Activated naive CD8-positive, alpha-beta T cell treated with anti-CD3 and anti-CD28 coated beads, Interleukin-2, amount 10 ng/mL, durations not matched to agents 7 days and 5 days (primary cell): ENCODE measurements at regions not wholly inside any gene's neighbourhood (a gene's known extent, or its start where the extent isn't known, plus 50 kb on each side); places are given as distances from the start of the nearest gene placed in this dataset.
"Not testable (repeated sequence)": the region's sequence is repeated elsewhere in the genome, so short reads cannot be mapped to it uniquely, and the experiment has no call there.

Experiments
- ATAC-seq: fragments of 150-1000 bp; cut with Tn5 transposase; one replicate; pipeline ENCODE4 v1.10.0; 2021; ENCODE audit warnings: low read depth, moderate library complexity
- POLR2A ChIA-PET: fragments of 350-600 bp; sonication (Branson Sonifier 250); formaldehyde crosslinking; loops from one replicate; lab custom pipeline; 2021; ENCODE audit warnings: antibody characterized with exemption; lab: Charles Lee
- DNase-seq: peaks from one replicate; pipeline ENCODE4 v3.0.0; 2021
- H3K27ac Mint-ChIP-seq: one replicate; pipeline ENCODE4 v1.8.0; 2022; ENCODE audit warnings: mild to moderate bottlenecking, mixed read lengths
- H3K27me3 Mint-ChIP-seq: one replicate; pipeline ENCODE4 v1.8.0; 2022; ENCODE audit warnings: mild to moderate bottlenecking, moderate library complexity, mixed read lengths
- H3K36me3 Mint-ChIP-seq: one replicate; pipeline ENCODE4 v1.8.0; 2021; ENCODE audit warnings: mild to moderate bottlenecking, mixed read lengths
- H3K4me1 Mint-ChIP-seq: one replicate; pipeline ENCODE4 v1.8.0; 2021; ENCODE audit warnings: mixed read lengths
- H3K4me3 Mint-ChIP-seq: one replicate; pipeline ENCODE4 v1.8.0; 2022; ENCODE audit warnings: mild to moderate bottlenecking, moderate library complexity, mixed read lengths
- H3K9me3 Mint-ChIP-seq: one replicate; pipeline ENCODE4 v1.8.0; 2021; ENCODE audit warnings: mixed read lengths

GRCh38 chr5:57085306-57086081 is 88.4 kb upstream of the GPBP1 start:
- Mint-ChIP-seq H3K27me3 (peaks cover 10% of the 10 kb centered on the region), H3K27ac (no peak overlapping the region), H3K4me1 (no peaks in the 10 kb centered on the region), H3K9me3 (peaks cover 1% of the 10 kb centered on the region), H3K4me3 (no peak overlapping the region), H3K36me3 (no peaks in the 10 kb centered on the region)
- ATAC-seq (no peak), DNase-seq (no peak)
- POLR2A ChIA-PET = no interaction called here

DNA sequence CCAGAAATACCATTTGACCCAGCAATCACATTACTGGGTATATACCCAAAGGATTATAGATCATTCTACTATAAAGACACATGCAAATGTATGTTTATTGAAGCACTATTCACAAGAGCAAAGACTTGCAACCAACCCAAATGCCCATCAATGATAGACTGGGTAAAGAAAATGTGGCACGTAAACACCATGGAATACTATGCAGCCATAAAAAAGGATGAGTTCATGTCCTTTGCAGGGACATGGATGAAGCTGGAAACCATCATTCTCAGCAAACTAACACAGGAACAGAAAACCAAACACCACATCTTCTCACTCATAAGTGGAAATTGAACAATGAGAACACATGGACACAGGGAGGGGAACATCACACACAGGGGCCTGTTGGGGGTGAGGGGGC is 85.9 kb upstream of the GPBP1 start:
- H3K27me3 Mint-ChIP-seq, H3K27ac Mint-ChIP-seq, H3K4me3 Mint-ChIP-seq, H3K4me1 Mint-ChIP-seq, ATAC-seq, H3K36me3 Mint-ChIP-seq, H3K9me3 Mint-ChIP-seq, DNase-seq, POLR2A ChIA-PET: not testable (repeated sequence)

- ATAC-seq (no peak), DNase-seq (no peak)
- POLR2A ChIA-PET = no interaction called here
- Mint-ChIP-seq H3K36me3 (peaks cover 8% of the 10 kb centered on the region), H3K9me3 (peaks cover 17% of the 10 kb centered on the region), H3K4me1 (no peaks in the 10 kb centered on the region), H3K27me3 (peaks cover 5% of the 10 kb centered on the region), H3K4me3 (no peak overlapping the region), H3K27ac (no peak overlapping the region)
Observed at GRCh38 chr5:57094753-57095683, 78.8 kb upstream of the GPBP1 start.

DNA sequence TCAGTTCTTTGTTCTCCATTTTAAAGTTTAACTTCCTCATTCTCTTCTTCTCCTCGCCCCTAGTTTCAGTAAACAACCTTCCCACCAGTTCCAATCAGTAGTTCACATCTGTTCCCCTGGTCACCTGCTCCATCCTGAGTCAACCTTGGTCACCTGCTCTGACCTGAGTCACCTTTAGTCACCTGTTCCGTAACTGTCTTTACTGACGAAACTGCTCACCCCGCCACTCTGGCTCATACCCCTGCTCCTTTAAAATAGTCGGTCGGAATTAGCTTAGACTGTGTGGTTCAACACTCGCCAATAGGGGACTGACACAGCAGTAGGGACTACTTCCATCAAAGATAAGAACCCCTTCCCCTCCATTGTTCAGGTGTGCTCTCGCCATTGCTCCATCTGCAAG is 76.3 kb upstream of the GPBP1 start:
- H3K36me3 Mint-ChIP-seq = peaks cover 8% of the 10 kb centered on the region
- no peak overlapping the region for H3K4me3 Mint-ChIP-seq
- ATAC-seq = no peak
- H3K9me3 Mint-ChIP-seq = peaks cover 17% of the 10 kb centered on the region
- POLR2A ChIA-PET = no interaction called here
- DNase-seq = no peak
- H3K27ac Mint-ChIP-seq = no peak overlapping the region
- H3K4me1 Mint-ChIP-seq = no peaks in the 10 kb centered on the region
- H3K27me3 Mint-ChIP-seq = peaks cover 5% of the 10 kb centered on the region

DNA sequence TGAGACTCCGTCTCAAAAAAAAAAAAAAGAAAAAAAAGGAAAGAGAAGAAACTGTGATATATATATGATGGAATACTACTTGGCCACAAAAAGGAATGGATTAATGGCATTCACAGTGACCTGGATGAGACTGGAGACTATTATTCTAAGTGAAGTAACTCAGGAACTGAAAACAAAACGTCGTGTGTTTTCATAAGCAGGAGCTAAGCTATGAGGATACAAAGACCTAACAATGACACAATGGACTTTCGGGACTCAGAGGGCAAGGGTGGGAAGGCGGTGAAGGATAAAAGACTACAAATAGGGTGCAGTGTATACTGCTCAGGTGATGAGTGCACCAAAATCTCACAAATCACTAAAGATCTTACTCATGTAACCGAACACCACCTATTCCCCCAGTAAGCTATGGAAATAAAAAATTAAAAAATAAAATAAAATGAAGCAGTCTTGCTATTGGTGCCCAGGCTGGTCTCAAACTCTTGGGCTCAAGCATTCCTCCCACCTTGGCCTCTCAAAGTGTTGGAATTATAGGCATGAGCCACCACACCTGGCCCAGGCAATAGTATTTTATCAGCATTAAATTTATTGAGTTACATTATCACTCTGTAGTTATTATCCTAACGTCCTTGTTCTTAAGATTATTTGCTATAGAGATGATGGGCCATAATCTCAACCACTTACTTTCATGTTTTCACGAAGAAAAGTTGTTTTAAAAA is 71.5 kb upstream of the GPBP1 start:
- H3K4me3 Mint-ChIP-seq = no peak overlapping the region
- H3K27me3 Mint-ChIP-seq = peaks cover 2% of the 10 kb centered on the region
- no peak overlapping the region for H3K27ac Mint-ChIP-seq
- H3K36me3 Mint-ChIP-seq = peaks cover 4% of the 10 kb centered on the region
- no peaks in the 10 kb centered on the region for H3K4me1 Mint-ChIP-seq
- POLR2A ChIA-PET = no interaction called here
- peaks cover 5% of the 10 kb centered on the region for H3K9me3 Mint-ChIP-seq
- no peak for ATAC-seq
- DNase-seq = no peak

GRCh38 chr5:57102905-57103255 is 71.0 kb upstream of the GPBP1 start:
- POLR2A ChIA-PET = no interaction called here
- H3K27me3 Mint-ChIP-seq = peaks cover 2% of the 10 kb centered on the region
- no peak overlapping the region for H3K27ac Mint-ChIP-seq
- H3K36me3 Mint-ChIP-seq = peaks cover 4% of the 10 kb centered on the region
- H3K4me3 Mint-ChIP-seq = no peak overlapping the region
- ATAC-seq (no peak), DNase-seq (no peak)
- H3K9me3 Mint-ChIP-seq = peaks cover 3% of the 10 kb centered on the region
- no peaks in the 10 kb centered on the region for H3K4me1 Mint-ChIP-seq

DNA sequence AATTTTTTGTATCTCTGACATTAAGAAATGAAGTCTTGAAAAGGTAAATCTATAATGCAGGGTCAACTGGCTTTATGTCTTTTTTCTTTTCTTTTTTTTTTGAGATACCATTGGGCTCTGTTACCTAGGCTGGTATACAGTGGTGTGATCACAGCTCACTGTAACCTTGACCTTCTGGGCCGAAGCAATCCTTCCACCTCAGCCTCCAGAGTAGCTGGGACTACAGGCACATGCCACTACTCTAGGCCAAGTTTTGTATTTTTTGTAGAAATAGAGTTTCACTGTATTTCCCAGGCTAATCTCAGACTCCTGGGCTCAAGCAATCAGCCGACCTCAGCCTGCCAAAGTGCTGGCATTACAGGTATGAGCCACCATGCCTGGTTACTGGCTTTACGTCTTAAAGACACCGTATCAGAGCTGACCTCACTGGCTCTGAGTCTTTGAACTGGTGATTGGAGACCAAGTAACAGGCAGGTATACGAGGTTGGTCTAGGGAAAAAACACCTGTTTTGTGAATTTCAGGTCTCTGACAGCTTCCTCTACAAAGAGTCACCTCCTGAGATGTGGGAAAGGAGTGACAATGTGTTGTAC is 70.4 kb upstream of the GPBP1 start:
- POLR2A ChIA-PET = no interaction called here
- Mint-ChIP-seq H3K27ac (no peak overlapping the region), H3K9me3 (peaks cover 1% of the 10 kb centered on the region), H3K4me1 (no peaks in the 10 kb centered on the region), H3K4me3 (no peak overlapping the region), H3K36me3 (peaks cover 1% of the 10 kb centered on the region), H3K27me3 (peaks cover 2% of the 10 kb centered on the region)
- DNase-seq = no peak
- no peak for ATAC-seq

- Mint-ChIP-seq H3K4me3 (no peak overlapping the region), H3K9me3 (no peaks in the 10 kb centered on the region), H3K4me1 (no peaks in the 10 kb centered on the region), H3K36me3 (no peaks in the 10 kb centered on the region), H3K27me3 (peaks cover 7% of the 10 kb centered on the region), H3K27ac (no peak overlapping the region)
- DNase-seq (no peak), ATAC-seq (no peak)
- POLR2A ChIA-PET = no interaction called here
Observed at GRCh38 chr5:57106661-57107060, 67.2 kb upstream of the GPBP1 start.

- POLR2A ChIA-PET = no interaction called here
- Mint-ChIP-seq H3K9me3 (no peaks in the 10 kb centered on the region), H3K36me3 (peaks cover 2% of the 10 kb centered on the region), H3K4me1 (peaks cover 14% of the 10 kb centered on the region), H3K4me3 (no peak overlapping the region), H3K27ac (no peak overlapping the region), H3K27me3 (peaks cover 5% of the 10 kb centered on the region)
- ATAC-seq = no peak
- no peak for DNase-seq
Observed at GRCh38 chr5:57111993-57112392, 61.9 kb upstream of the GPBP1 start.

- H3K27ac Mint-ChIP-seq = no peak overlapping the region
- peaks cover 5% of the 10 kb centered on the region for H3K27me3 Mint-ChIP-seq
- no peak for ATAC-seq
- H3K36me3 Mint-ChIP-seq = peaks cover 2% of the 10 kb centered on the region
- DNase-seq = no peak
- no peak overlapping the region for H3K4me3 Mint-ChIP-seq
- no peaks in the 10 kb centered on the region for H3K9me3 Mint-ChIP-seq
- H3K4me1 Mint-ChIP-seq = peaks cover 27% of the 10 kb centered on the region
- POLR2A ChIA-PET = no interaction called here
Observed at GRCh38 chr5:57113481-57113880, 60.4 kb upstream of the GPBP1 start.

GRCh38 chr5:57117596-57117995 is 56.3 kb upstream of the GPBP1 start:
- Mint-ChIP-seq H3K27me3 (peaks cover 3% of the 10 kb centered on the region), H3K9me3 (peaks cover 1% of the 10 kb centered on the region), H3K36me3 (peaks cover 2% of the 10 kb centered on the region), H3K27ac (peak overlapping the region; percentile 73), H3K4me1 (peaks cover 25% of the 10 kb centered on the region), H3K4me3 (peak overlapping the region; percentile 47)
- ATAC-seq (peak; percentile 99), DNase-seq (peak; percentile 60)
- POLR2A ChIA-PET = no interaction called here

GRCh38 chr5:57119031-57119430 is 54.8 kb upstream of the GPBP1 start:
- DNase-seq (no peak), ATAC-seq (no peak)
- peaks cover 23% of the 10 kb centered on the region for H3K4me1 Mint-ChIP-seq
- H3K27ac Mint-ChIP-seq = no peak overlapping the region
- peaks cover 6% of the 10 kb centered on the region for H3K9me3 Mint-ChIP-seq
- H3K27me3 Mint-ChIP-seq = peaks cover 3% of the 10 kb centered on the region
- peaks cover 2% of the 10 kb centered on the region for H3K36me3 Mint-ChIP-seq
- POLR2A ChIA-PET = no interaction called here
- no peak overlapping the region for H3K4me3 Mint-ChIP-seq

- POLR2A ChIA-PET = interaction anchor here (0.6 kb wide), 1 partner anchor 15 kb away, joined by 6 read pairs; no protein-coding TSS in a partner anchor
- peaks cover 7% of the 10 kb centered on the region for H3K9me3 Mint-ChIP-seq
- H3K4me1 Mint-ChIP-seq = no peaks in the 10 kb centered on the region
Observed at GRCh38 chr5:57124014-57124413, 49.8 kb upstream of the GPBP1 start.

More at GRCh38 chr5:57124014-57124413, 49.8 kb upstream of the GPBP1 start:
- peaks cover 3% of the 10 kb centered on the region for H3K27me3 Mint-ChIP-seq
- H3K36me3 Mint-ChIP-seq = no peaks in the 10 kb centered on the region
- H3K4me3 Mint-ChIP-seq = no peak overlapping the region
- H3K27ac Mint-ChIP-seq = no peak overlapping the region
- ATAC-seq (no peak), DNase-seq (no peak)
